K562 (cell line): ENCODE measurements at regions not wholly inside any gene's neighbourhood (a gene's known extent, or its start where the extent isn't known, plus 50 kb on each side); places are given as distances from the start of the nearest gene placed in this dataset.

Experiments
- ATAC-seq: fragments of 200-7000 bp; cut with Tn5 transposase; 3 replicates; pipeline ENCODE4 v1.9.1; 2020; ENCODE audit warnings: moderate library complexity
- BruUV-seq: library from RNA; stranded (reverse); fragments of 400-500 nt; replicated peaks from 2 replicates; lab custom pipeline; 2021; lab: Mats Ljungman, UMichigan
- CTCF ChIA-PET: fragments of 300-600 bp; formaldehyde crosslinking; extraction: SDS; loops from one replicate; lab custom pipeline; 2021; ENCODE audit warnings: low intra/inter-chr PET ratio; lab: Yijun Ruan, JAX
- POLR2A ChIA-PET: fragments of 300-600, 350-650 bp; sonication (Branson Sonifier 250); formaldehyde crosslinking; extraction: SDS; loops from one replicate; lab custom pipeline; 2021; ENCODE audit warnings: antibody characterized with exemption, inconsistent platforms; lab: Yijun Ruan, JAX
- DNase-seq, 4 experiments: peaks; one replicate each; pipeline versions ENCODE4 v3.0.0 to v3.0.0-alpha.2; 2011 to 2018; ENCODE audit warnings: low spot score in 3 of 4, mixed read lengths in 3 of 4; ENCODE audit errors: extremely low read depth in 1 of 4
- FAIRE-seq: peaks from 2 replicates; lab custom pipeline; 2011; peaks lifted over from hg19 to GRCh38; lab: Jason Lieb, UNC
- H2AFZ ChIP-seq: 2 replicates; pipeline ENCODE4 v1.6.0; 2011; ENCODE audit warnings: low read depth, low read length, control low read depth, inconsistent platforms
- H3K27ac ChIP-seq: fragments of 200-600 bp; 3 replicates; pipeline ENCODE4 v1.8.0; 2011; ENCODE audit warnings: low read depth, mild to moderate bottlenecking, control low read depth, inconsistent platforms, low read length, moderate library complexity, mixed read lengths; ENCODE audit errors: extremely low read depth
- H3K27me3 ChIP-seq, 2 experiments: fragments of 300-600 bp in 1 of 2; 2 replicates in 1 of 2; 3 replicates in 1 of 2; pipeline versions ENCODE4 v1.6.0 to v1.8.0; 2011; ENCODE audit warnings: inconsistent platforms in 2 of 2, low read length in 2 of 2, mild to moderate bottlenecking in 1 of 2, mixed read lengths in 1 of 2, moderate library complexity in 1 of 2; ENCODE audit not compliant: control insufficient read depth in 2 of 2, insufficient read depth in 2 of 2
- H3K36me3 ChIP-seq: fragments of 300-600 bp; 3 replicates; pipeline ENCODE4 v1.8.0; 2011; ENCODE audit warnings: mild to moderate bottlenecking, low read length, inconsistent platforms; ENCODE audit not compliant: control insufficient read depth, insufficient read depth
- H3K4me1 ChIP-seq, 2 experiments: fragments of 200-600 bp in 1 of 2; replicated peaks in 1 of 2; 2 replicates in 1 of 2; 3 replicates in 1 of 2; pipeline versions ENCODE4 v1.5.1 to v1.8.0; 2011; ENCODE audit warnings: inconsistent platforms in 2 of 2, low read length in 2 of 2, mild to moderate bottlenecking in 1 of 2, mixed read lengths in 1 of 2, moderate library complexity in 1 of 2; ENCODE audit not compliant: control insufficient read depth in 2 of 2, insufficient read depth in 2 of 2
- H3K4me2 ChIP-seq: 2 replicates; pipeline ENCODE4 v1.6.1; 2011; ENCODE audit warnings: low read length, control low read depth, inconsistent platforms, mixed read lengths; ENCODE audit not compliant: insufficient read depth
- H3K4me3 ChIP-seq: fragments of 200-600 bp; sonication (generic), shearing (Covaris generic); 2 replicates; pipeline ENCODE4 v1.5.1; 2016; ENCODE audit warnings: control low read depth, inconsistent platforms
- H3K79me2 ChIP-seq: fragments of 200-600 bp; 3 replicates; pipeline ENCODE4 v1.8.0; 2011; ENCODE audit warnings: low read length, inconsistent platforms; ENCODE audit not compliant: control insufficient read depth, insufficient read depth
- H3K9ac ChIP-seq, 2 experiments: 2 replicates each; pipeline versions ENCODE4 v1.6.0 to v1.6.1; 2011; ENCODE audit warnings: low read depth in 2 of 2, low read length in 2 of 2, control low read depth in 1 of 2, inconsistent platforms in 1 of 2, mild to moderate bottlenecking in 1 of 2, mixed read lengths in 1 of 2; ENCODE audit not compliant: insufficient read depth in 1 of 2
- H3K9me1 ChIP-seq: one replicate; pipeline ENCODE4 v1.6.0; 2011; ENCODE audit warnings: inconsistent platforms, mild to moderate bottlenecking, low read length, moderate library complexity; ENCODE audit not compliant: control insufficient read depth, insufficient read depth
- H3K9me3 ChIP-seq: replicated peaks from 2 replicates; pipeline ENCODE4 v1.5.1; 2011; ENCODE audit warnings: low read depth, low read length, inconsistent platforms; ENCODE audit not compliant: control insufficient read depth, insufficient read depth
- H4K20me1 ChIP-seq: replicated peaks from 2 replicates; pipeline ENCODE4 v1.6.1; 2011; ENCODE audit warnings: low read length, inconsistent platforms, mixed read lengths; ENCODE audit not compliant: control insufficient read depth, insufficient read depth
- BRF1 ChIP-seq: IDR thresholded peaks from 3 replicates; pipeline ENCODE4 v1.6.1; 2011; ENCODE audit warnings: borderline replicate concordance, mild to moderate bottlenecking; ENCODE audit not compliant: insufficient read length; ENCODE audit errors: extremely low read depth
- NR1H2 ChIP-seq: sonication (generic); formaldehyde crosslinking; IDR thresholded peaks from 2 replicates; pipeline ENCODE4 v1.4.0; 2020; ENCODE audit warnings: mild to moderate bottlenecking, missing genetic modification reagents
- PRPF4 ChIP-seq: fragments of 200-400 bp; formaldehyde crosslinking; IDR thresholded peaks from one replicate; pipeline ENCODE4 v1.6.1; 2017; ENCODE audit warnings: low read length, low read depth, mild to moderate bottlenecking; ENCODE audit not compliant: insufficient read depth, poor library complexity, severe bottlenecking
- PURB ChIP-seq: sonication (generic); formaldehyde crosslinking; IDR thresholded peaks from 2 replicates; pipeline ENCODE4 v1.9.0; 2021; ENCODE audit warnings: low read depth, mild to moderate bottlenecking, missing genetic modification reagents
- RBM22 ChIP-seq: fragments of 200-400 bp; formaldehyde crosslinking; IDR thresholded peaks from 2 replicates; pipeline ENCODE4 v1.6.1; 2018; ENCODE audit warnings: low read length, low read depth; ENCODE audit not compliant: poor library complexity, severe bottlenecking
- ZNF316 ChIP-seq: fragments of 450-650 bp; IDR thresholded peaks from 2 replicates; pipeline ENCODE4 v1.6.1; 2016
- ZNF76 ChIP-seq: fragments of 250-450 bp; sonication (Bioruptor Pico); IDR thresholded peaks from 2 replicates; pipeline ENCODE4 v1.4.0; 2020; ENCODE audit warnings: mild to moderate bottlenecking, moderate library complexity, borderline replicate concordance
- ZNF764 ChIP-seq: fragments of 250-450 bp; sonication (Bioruptor Pico); IDR thresholded peaks from 2 replicates; pipeline ENCODE4 v1.4.0; 2020; ENCODE audit warnings: low read depth, mild to moderate bottlenecking, moderate library complexity
- WGBS: fragments of 100-300 bp; shearing (Covaris generic); methylation state at CpG from one replicate; pipeline ENCODE4 v1.1.6; 2016; ENCODE audit warnings: low coverage, mixed read lengths; ENCODE audit not compliant: insufficient coverage; ENCODE audit errors: missing lambda C conversion rate; 5-methylcytosine and 5-hydroxymethylcytosine counted together
- in situ Hi-C: fragments of 300-500 bp; cut with MboI; formaldehyde crosslinking; loops from 4 replicates; pipeline ENCODE4 v1.15.0; 2018; ENCODE audit warnings: inconsistent platforms, mixed read lengths
- intact Hi-C: fragments of 100-400 bp; cut with micrococcal nuclease; formaldehyde crosslinking; loops from 2 replicates; pipeline ENCODE4 v1.14.2; 2022
- TF ChIP-seq, protein P1 (sequence below): sonication (generic); formaldehyde crosslinking; IDR thresholded peaks from 2 replicates; pipeline ENCODE4 v1.8.1; 2023; ENCODE audit warnings: missing genetic modification reagents, mild to moderate bottlenecking, borderline replicate concordance

- TF ChIP-seq PURB (CRISPR knock-in tag) (no peak), NR1H2 (CRISPR knock-in tag) (no peak), PRPF4 (no peak), BRF1 (no peak), ZNF764 (no peak)
- TF ChIP-seq, protein P1, sequence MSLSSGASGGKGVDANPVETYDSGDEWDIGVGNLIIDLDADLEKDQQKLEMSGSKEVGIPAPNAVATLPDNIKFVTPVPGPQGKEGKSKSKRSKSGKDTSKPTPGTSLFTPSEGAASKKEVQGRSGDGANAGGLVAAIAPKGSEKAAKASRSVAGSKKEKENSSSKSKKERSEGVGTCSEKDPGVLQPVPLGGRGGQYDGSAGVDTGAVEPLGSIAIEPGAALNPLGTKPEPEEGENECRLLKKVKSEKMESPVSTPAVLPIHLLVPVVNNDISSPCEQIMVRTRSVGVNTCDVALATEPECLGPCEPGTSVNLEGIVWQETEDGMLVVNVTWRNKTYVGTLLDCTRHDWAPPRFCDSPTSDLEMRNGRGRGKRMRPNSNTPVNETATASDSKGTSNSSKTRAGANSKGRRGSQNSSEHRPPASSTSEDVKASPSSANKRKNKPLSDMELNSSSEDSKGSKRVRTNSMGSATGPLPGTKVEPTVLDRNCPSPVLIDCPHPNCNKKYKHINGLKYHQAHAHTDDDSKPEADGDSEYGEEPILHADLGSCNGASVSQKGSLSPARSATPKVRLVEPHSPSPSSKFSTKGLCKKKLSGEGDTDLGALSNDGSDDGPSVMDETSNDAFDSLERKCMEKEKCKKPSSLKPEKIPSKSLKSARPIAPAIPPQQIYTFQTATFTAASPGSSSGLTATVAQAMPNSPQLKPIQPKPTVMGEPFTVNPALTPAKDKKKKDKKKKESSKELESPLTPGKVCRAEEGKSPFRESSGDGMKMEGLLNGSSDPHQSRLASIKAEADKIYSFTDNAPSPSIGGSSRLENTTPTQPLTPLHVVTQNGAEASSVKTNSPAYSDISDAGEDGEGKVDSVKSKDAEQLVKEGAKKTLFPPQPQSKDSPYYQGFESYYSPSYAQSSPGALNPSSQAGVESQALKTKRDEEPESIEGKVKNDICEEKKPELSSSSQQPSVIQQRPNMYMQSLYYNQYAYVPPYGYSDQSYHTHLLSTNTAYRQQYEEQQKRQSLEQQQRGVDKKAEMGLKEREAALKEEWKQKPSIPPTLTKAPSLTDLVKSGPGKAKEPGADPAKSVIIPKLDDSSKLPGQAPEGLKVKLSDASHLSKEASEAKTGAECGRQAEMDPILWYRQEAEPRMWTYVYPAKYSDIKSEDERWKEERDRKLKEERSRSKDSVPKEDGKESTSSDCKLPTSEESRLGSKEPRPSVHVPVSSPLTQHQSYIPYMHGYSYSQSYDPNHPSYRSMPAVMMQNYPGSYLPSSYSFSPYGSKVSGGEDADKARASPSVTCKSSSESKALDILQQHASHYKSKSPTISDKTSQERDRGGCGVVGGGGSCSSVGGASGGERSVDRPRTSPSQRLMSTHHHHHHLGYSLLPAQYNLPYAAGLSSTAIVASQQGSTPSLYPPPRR (CRISPR knock-in tag): no peak
Measured at GRCh38 chr6:101001012-101001411, 119.9 kb upstream of the ASCC3 start (continued).

DNA sequence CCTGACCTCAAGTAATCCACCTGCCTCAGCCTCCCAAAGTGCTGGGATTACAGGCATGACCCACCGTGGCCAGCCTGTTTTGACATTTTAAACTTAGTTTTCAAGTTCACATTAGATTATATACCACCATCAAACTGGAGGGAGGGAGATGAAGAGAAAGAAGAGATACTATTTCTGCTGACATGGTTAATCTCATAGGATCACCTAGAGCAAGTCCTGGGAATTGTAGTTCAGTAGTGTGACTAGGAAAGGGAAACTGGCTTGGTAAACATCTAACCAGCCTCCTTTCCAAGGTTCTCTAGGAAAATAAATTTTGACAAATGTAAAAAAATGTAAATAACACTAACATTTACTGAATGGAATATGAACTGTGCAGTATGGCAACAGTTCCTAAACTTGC lies 120.5 kb upstream of the ASCC3 start:
- intact Hi-C loops: no loop called here
- Histone ChIP-seq H2AFZ (no peak overlapping the region), H4K20me1 (no peaks in the 10 kb centered on the region), H3K9me1 (no peaks in the 10 kb centered on the region), H3K36me3 (no peaks in the 10 kb centered on the region), H3K4me3 (no peak overlapping the region), H3K27ac (no peak overlapping the region), H3K4me1 (no peaks in the 10 kb centered on the region), H3K9ac (no peak overlapping the region), H3K79me2 (no peaks in the 10 kb centered on the region), H3K27me3 (no peaks in the 10 kb centered on the region), H3K4me2 (no peak overlapping the region), H3K9me3 (no peaks in the 10 kb centered on the region)
- ATAC-seq: no peak
- no TSS peak for BruUV-seq
- no peak for FAIRE-seq
- POLR2A ChIA-PET: no interaction called here
- no peak for TF ChIP-seq RBM22
- TF ChIP-seq ZNF316: 0 out of 2 replicates have a peak, but pooled peaks have one; percentile 20
- TF ChIP-seq ZNF76 (CRISPR knock-in tag): no peak
- in situ Hi-C loops: no loop called here
- CTCF ChIA-PET: interaction anchor here (0.7 kb wide), 1 partner anchor 188 kb away, joined by 3 read pairs; no protein-coding TSS in a partner anchor
- no peak for DNase-seq
- WGBS: 0% methylated on average over 1 of the region's 1 CpG
